ENCODE measurements at regions not wholly inside any gene's neighbourhood (a gene's known extent, or its start where the extent isn't known, plus 50 kb on each side); places are given as distances from the start of the nearest gene placed in this dataset.

GRCh38 chr21:43333298-43334062 lies 93.5 kb downstream of the SIK1 start:
- H3K27me3 Mint-ChIP-seq = peaks cover 4% of the 10 kb centered on the region in 2 donors
- peaks cover 5 to 8% of the 10 kb centered on the region in 2 donors for H3K9me3 Mint-ChIP-seq
- ATAC-seq (replicated peaks) (no peak), DNase-seq (no peak)
- peaks cover 24% of the 10 kb centered on the region for H3K36me3 Mint-ChIP-seq (ENCODE audit: insufficient read depth)
- H3K27ac Mint-ChIP-seq = no peak overlapping the region
- peaks cover 5 to 6% of the 10 kb centered on the region in 2 donors for H3K4me1 Mint-ChIP-seq (ENCODE audit: low read depth in 2 of 2)
- H3K4me3 Mint-ChIP-seq = no peak overlapping the region

- H3K4me1 Mint-ChIP-seq (ENCODE audit: low read depth in 2 of 2) = peaks cover 4 to 5% of the 10 kb centered on the region in 2 donors
- no peak for ATAC-seq (replicated peaks)
- peaks cover 4% of the 10 kb centered on the region in 2 donors for H3K9me3 Mint-ChIP-seq
Observed at GRCh38 chr21:43332861-43333297, 94.1 kb downstream of the SIK1 start.

GRCh38 chr21:43331962-43332828 lies 94.7 kb downstream of the SIK1 start:
- peaks cover 1 to 3% of the 10 kb centered on the region in 2 donors for H3K4me1 Mint-ChIP-seq (ENCODE audit: low read depth in 2 of 2)
- peaks cover 0 to 3% of the 10 kb centered on the region in 2 donors for H3K9me3 Mint-ChIP-seq
- peaks cover 15% of the 10 kb centered on the region for H3K36me3 Mint-ChIP-seq (ENCODE audit: insufficient read depth)
- ATAC-seq (replicated peaks) (no peak), DNase-seq (no peak)
- no peak overlapping the region for H3K4me3 Mint-ChIP-seq
- H3K27me3 Mint-ChIP-seq = peaks cover 11 to 15% of the 10 kb centered on the region in 2 donors
- H3K27ac Mint-ChIP-seq = no peak overlapping the region

More at GRCh38 chr21:43332861-43333297, 94.1 kb downstream of the SIK1 start:
- Mint-ChIP-seq H3K27me3 (peaks cover 10% of the 10 kb centered on the region in 2 donors), H3K36me3 (ENCODE audit: insufficient read depth) (peaks cover 22% of the 10 kb centered on the region), H3K4me3 (no peak overlapping the region), H3K27ac (no peak overlapping the region)
- DNase-seq = no peak

GRCh38 chr21:43331111-43331961 lies 95.6 kb downstream of the SIK1 start:
- peaks cover 0 to 1% of the 10 kb centered on the region in 2 donors for H3K4me1 Mint-ChIP-seq (ENCODE audit: low read depth in 2 of 2)
- peaks cover 10% of the 10 kb centered on the region for H3K36me3 Mint-ChIP-seq (ENCODE audit: insufficient read depth)

GRCh38 chr21:43330306-43330881 lies 96.5 kb downstream of the SIK1 start:
- Mint-ChIP-seq H3K36me3 (ENCODE audit: insufficient read depth) (peaks cover 4% of the 10 kb centered on the region), H3K27me3 (peaks cover 18 to 23% of the 10 kb centered on the region in 2 donors), H3K4me3 (no peak overlapping the region), H3K4me1 (ENCODE audit: low read depth in 2 of 2) (peaks cover 0 to 1% of the 10 kb centered on the region in 2 donors), H3K27ac (no peak overlapping the region), H3K9me3 (peaks cover 0 to 3% of the 10 kb centered on the region in 2 donors)
- no peak for ATAC-seq (replicated peaks)
- DNase-seq = no peak

More at GRCh38 chr21:43331111-43331961, 95.6 kb downstream of the SIK1 start:
- no peak overlapping the region for H3K4me3 Mint-ChIP-seq
- H3K9me3 Mint-ChIP-seq = peaks cover 0 to 3% of the 10 kb centered on the region in 2 donors
- no peak for DNase-seq
- no peak for ATAC-seq (replicated peaks)
- H3K27ac Mint-ChIP-seq = no peak overlapping the region
- H3K27me3 Mint-ChIP-seq = peaks cover 13 to 23% of the 10 kb centered on the region in 2 donors

- ATAC-seq (replicated peaks) = no peak
- H3K36me3 Mint-ChIP-seq (ENCODE audit: insufficient read depth) = no peaks in the 10 kb centered on the region
- no peak for DNase-seq
- H3K4me3 Mint-ChIP-seq = no peak overlapping the region
- peaks cover 18 to 23% of the 10 kb centered on the region in 2 donors for H3K27me3 Mint-ChIP-seq
- H3K4me1 Mint-ChIP-seq (ENCODE audit: low read depth in 2 of 2) = peaks cover 0 to 1% of the 10 kb centered on the region in 2 donors
- peaks cover 0 to 3% of the 10 kb centered on the region in 2 donors for H3K9me3 Mint-ChIP-seq
- H3K27ac Mint-ChIP-seq = no peak overlapping the region
Observed at GRCh38 chr21:43329711-43330269, 97.1 kb downstream of the SIK1 start.

GRCh38 chr21:43328958-43329691 lies 97.8 kb downstream of the SIK1 start:
- no peak for ATAC-seq (replicated peaks)
- no peak overlapping the region for H3K27ac Mint-ChIP-seq
- H3K36me3 Mint-ChIP-seq (ENCODE audit: insufficient read depth) = no peaks in the 10 kb centered on the region
- DNase-seq = no peak
- no peak overlapping the region for H3K4me3 Mint-ChIP-seq
- peaks cover 18 to 23% of the 10 kb centered on the region in 2 donors for H3K27me3 Mint-ChIP-seq
- H3K4me1 Mint-ChIP-seq (ENCODE audit: low read depth in 2 of 2) = peaks cover 0 to 1% of the 10 kb centered on the region in 2 donors
- H3K9me3 Mint-ChIP-seq = no peaks in the 10 kb centered on the region

GRCh38 chr21:43328185-43328957 lies 98.6 kb downstream of the SIK1 start:
- H3K4me3 Mint-ChIP-seq = no peak overlapping the region
- no peaks in the 10 kb centered on the region for H3K9me3 Mint-ChIP-seq
- H3K27ac Mint-ChIP-seq = no peak overlapping the region
- peaks cover 0 to 1% of the 10 kb centered on the region in 2 donors for H3K4me1 Mint-ChIP-seq (ENCODE audit: low read depth in 2 of 2)
- peaks cover 18 to 23% of the 10 kb centered on the region in 2 donors for H3K27me3 Mint-ChIP-seq
- DNase-seq (no peak), ATAC-seq (replicated peaks) (no peak)
- H3K36me3 Mint-ChIP-seq (ENCODE audit: insufficient read depth) = no peaks in the 10 kb centered on the region

GRCh38 chr21:43325968-43326715 lies 100.8 kb downstream of the SIK1 start:
- H3K4me1 Mint-ChIP-seq (ENCODE audit: low read depth in 2 of 2) = no peaks in the 10 kb centered on the region
- H3K4me3 Mint-ChIP-seq = no peak overlapping the region
- H3K27me3 Mint-ChIP-seq = peaks cover 30 to 36% of the 10 kb centered on the region in 2 donors
- H3K27ac Mint-ChIP-seq = peak overlapping the region in 1 of 2 donors; percentile 38
- no peak for ATAC-seq (replicated peaks)
- H3K36me3 Mint-ChIP-seq (ENCODE audit: insufficient read depth) = no peaks in the 10 kb centered on the region
- no peak for DNase-seq
- H3K9me3 Mint-ChIP-seq = no peaks in the 10 kb centered on the region

- H3K4me3 Mint-ChIP-seq = no peak overlapping the region
- ATAC-seq (replicated peaks) = no peak
- no peaks in the 10 kb centered on the region for H3K4me1 Mint-ChIP-seq (ENCODE audit: low read depth in 2 of 2)
- H3K27ac Mint-ChIP-seq = no peak overlapping the region
- H3K36me3 Mint-ChIP-seq (ENCODE audit: insufficient read depth) = no peaks in the 10 kb centered on the region
- no peak for DNase-seq
- peaks cover 30 to 36% of the 10 kb centered on the region in 2 donors for H3K27me3 Mint-ChIP-seq
- H3K9me3 Mint-ChIP-seq = no peaks in the 10 kb centered on the region
Observed at GRCh38 chr21:43325036-43325435, 101.9 kb downstream of the SIK1 start.

GRCh38 chr21:43324596-43324995 lies 102.3 kb downstream of the SIK1 start:
- Mint-ChIP-seq H3K27me3 (peaks cover 30 to 36% of the 10 kb centered on the region in 2 donors), H3K27ac (no peak overlapping the region), H3K4me1 (ENCODE audit: low read depth in 2 of 2) (no peaks in the 10 kb centered on the region), H3K9me3 (no peaks in the 10 kb centered on the region), H3K36me3 (ENCODE audit: insufficient read depth) (no peaks in the 10 kb centered on the region), H3K4me3 (no peak overlapping the region)
- DNase-seq (no peak), ATAC-seq (replicated peaks) (no peak)
